Panc1 (cell line): ENCODE measurements at regions not wholly inside any gene's neighbourhood (a gene's known extent, or its start where the extent isn't known, plus 50 kb on each side); places are given as distances from the start of the nearest gene placed in this dataset.

Source experiments
- ATAC-seq: fragments of 200-7000 bp; cut with Tn5 transposase; 2 replicates; pipeline ENCODE4 v1.9.1; 2020; ENCODE audit warnings: mild to moderate bottlenecking, moderate library complexity
- BruUV-seq: library from RNA; stranded (reverse); fragments of 400-500 nt; replicated peaks from 2 replicates; lab custom pipeline; 2021; lab: Mats Ljungman, UMichigan
- CTCF ChIA-PET: fragments of 300-600 bp; sonication (Branson Sonifier 250); formaldehyde crosslinking; loops from one replicate; lab custom pipeline; 2022; ENCODE audit warnings: antibody characterized with exemption; lab: Charles Lee
- POLR2A ChIA-PET: fragments of 300-600 bp; sonication (Branson Sonifier 250); formaldehyde crosslinking; loops from one replicate; lab custom pipeline; 2022; ENCODE audit warnings: antibody characterized with exemption; lab: Charles Lee
- DNase-seq: peaks from one replicate; pipeline ENCODE4 v3.0.0-alpha.2; 2010; ENCODE audit warnings: low read depth, low spot score
- H3K27ac ChIP-seq: 2 replicates; pipeline ENCODE4 v1.5.1; 2011; ENCODE audit warnings: mild to moderate bottlenecking, low read length, inconsistent platforms
- H3K27me3 ChIP-seq: fragments of 200-500 bp; sonication (Bioruptor generic); 2 replicates; pipeline ENCODE4 v1.6.0; 2014; ENCODE audit warnings: low read length, inconsistent platforms; ENCODE audit not compliant: control insufficient read depth, insufficient read depth
- H3K36me3 ChIP-seq: fragments of 200-500 bp; sonication (Bioruptor generic); 2 replicates; pipeline ENCODE4 v1.5.1; 2014; ENCODE audit warnings: inconsistent platforms, mild to moderate bottlenecking, low read length, moderate library complexity; ENCODE audit not compliant: control insufficient read depth, insufficient read depth
- H3K4me1 ChIP-seq: 2 replicates; pipeline ENCODE4 v1.5.1; 2011; ENCODE audit warnings: inconsistent platforms, mild to moderate bottlenecking, low read length, moderate library complexity; ENCODE audit not compliant: control insufficient read depth, insufficient read depth
- H3K4me3 ChIP-seq, 2 experiments: 2 replicates each; pipeline ENCODE4 v1.5.1; 2011 to 2012; ENCODE audit warnings: low read depth in 2 of 2, low read length in 2 of 2, mild to moderate bottlenecking in 2 of 2, inconsistent platforms in 1 of 2, moderate library complexity in 1 of 2
- H3K9me3 ChIP-seq: fragments of 200-500 bp; sonication (Bioruptor generic); 2 replicates; pipeline ENCODE4 v1.5.1; 2014; ENCODE audit warnings: low read depth, mild to moderate bottlenecking, inconsistent platforms, low read length, moderate library complexity; ENCODE audit not compliant: control insufficient read depth, insufficient read depth
- CTCF ChIP-seq: fragments of 450-650 bp; IDR thresholded peaks from 2 replicates; pipeline ENCODE4 v1.5.1; 2017; ENCODE audit warnings: mild to moderate bottlenecking
- POLR2AphosphoS5 ChIP-seq: IDR thresholded peaks from 2 replicates; pipeline ENCODE4 v1.6.1; 2012; ENCODE audit warnings: mild to moderate bottlenecking, low read depth, low read length, moderate library complexity
- REST ChIP-seq, 2 experiments: IDR thresholded peaks; 2 replicates each; pipeline ENCODE4 v1.6.1; 2011 to 2012; ENCODE audit warnings: low read depth in 2 of 2, control low read depth in 1 of 2, low read length in 1 of 2, mild to moderate bottlenecking in 1 of 2, moderate library complexity in 1 of 2; ENCODE audit not compliant: insufficient read depth in 1 of 2
- SIN3A ChIP-seq: IDR thresholded peaks from 2 replicates; pipeline ENCODE4 v1.6.1; 2012; ENCODE audit warnings: low read depth, mild to moderate bottlenecking, low read length, moderate library complexity, borderline replicate concordance; ENCODE audit not compliant: insufficient read depth
- TCF7L2 ChIP-seq: IDR thresholded peaks from 2 replicates; pipeline ENCODE4 v1.6.1; 2011; ENCODE audit warnings: mild to moderate bottlenecking, low read depth, low read length, inconsistent platforms
- in situ Hi-C: cut with HindIII; loops from 2 replicates; pipeline ENCODE4 v1.10.0; 2016; ENCODE audit warnings: low sequenced_read_pairs, low pct_unique_long_range_greater_than_20kb
- intact Hi-C: fragments of 100-400 bp; cut with micrococcal nuclease; formaldehyde crosslinking; loops from one replicate; pipeline ENCODE4 v1.10.0; 2022; ENCODE audit not compliant: unreplicated experiment

GRCh38 chr2:120558847-120559246, 176.8 kb upstream of the GLI2 start:
- Histone ChIP-seq H3K27me3 (no peaks in the 10 kb centered on the region), H3K9me3 (no peaks in the 10 kb centered on the region), H3K4me3 (no peak overlapping the region), H3K4me1 (no peaks in the 10 kb centered on the region), H3K36me3 (no peaks in the 10 kb centered on the region), H3K27ac (no peak overlapping the region)
- ATAC-seq, result no peak
- intact Hi-C loops (no loop called here), in situ Hi-C loops (no loop called here)
- ChIA-PET POLR2A (no interaction called here), CTCF (no interaction called here)
- DNase-seq, result no peak
- no TSS peak for BruUV-seq
- TF ChIP-seq TCF7L2, result no peak
- TF ChIP-seq POLR2AphosphoS5, result no peak
- TF ChIP-seq CTCF, result no peak
- no peak for TF ChIP-seq REST (IDR thresholded peaks at IDR 0.05; ENCODE audit: insufficient read depth in 1 of 2, low read depth in 2 of 2, low read length in 1 of 2)
- TF ChIP-seq SIN3A, result no peak

DNA sequence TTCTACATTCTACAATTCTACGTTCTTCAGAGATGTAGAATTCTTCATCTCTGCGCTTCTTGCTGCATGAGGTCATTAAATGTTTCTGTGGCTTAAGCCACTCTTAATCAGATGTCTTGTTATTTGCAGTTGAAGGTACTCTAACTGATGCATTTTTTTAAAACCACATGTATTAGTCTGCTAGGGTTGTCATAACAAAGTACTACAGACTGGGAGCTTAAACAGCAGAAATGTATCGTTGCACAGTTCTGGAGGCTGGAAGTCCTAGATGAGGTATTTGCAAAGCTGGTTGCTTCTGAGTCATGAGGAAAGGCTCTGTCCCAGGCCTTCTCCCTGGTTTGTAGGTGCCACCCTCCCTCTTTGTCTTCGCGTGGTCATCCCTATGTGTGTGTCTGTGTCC, 176.3 kb upstream of the GLI2 start:
- no TSS peak for BruUV-seq
- ChIA-PET CTCF (no interaction called here), POLR2A (no interaction called here)

More for the DNA sequence above, 176.3 kb upstream of the GLI2 start:
- H3K27ac ChIP-seq, result no peak overlapping the region
- DNase-seq, result no peak
- ATAC-seq, result no peak
- H3K36me3 ChIP-seq, result no peaks in the 10 kb centered on the region
- intact Hi-C loops, result no loop called here
- no peaks in the 10 kb centered on the region; the same call in 1 of the 2 replicates for H3K4me1 ChIP-seq
- no peak overlapping the region for H3K4me3 ChIP-seq
- no peaks in the 10 kb centered on the region for H3K9me3 ChIP-seq
- no peaks in the 10 kb centered on the region for H3K27me3 ChIP-seq
- in situ Hi-C loops, result no loop called here
- TF ChIP-seq CTCF, result no peak
- no peak for TF ChIP-seq SIN3A
- TF ChIP-seq TCF7L2, result no peak
- TF ChIP-seq POLR2AphosphoS5, result no peak
- TF ChIP-seq REST (IDR thresholded peaks at IDR 0.05; ENCODE audit: insufficient read depth in 1 of 2, low read depth in 2 of 2, low read length in 1 of 2), result no peak
